ENCODE measurements at regions not wholly inside any gene's neighbourhood (a gene's known extent, or its start where the extent isn't known, plus 50 kb on each side); places are given as distances from the start of the nearest gene placed in this dataset.
"Not testable (repeated sequence)": the region's sequence is repeated elsewhere in the genome, so short reads cannot be mapped to it uniquely, and the experiment has no call there.

- no peak overlapping the region for H3K9ac ChIP-seq (ENCODE audit: low read depth, low read length)
- H3K4me1 ChIP-seq (ENCODE audit: insufficient read depth, low read length): no peaks in the 10 kb centered on the region
- WGBS: 89% methylated on average over 6 of the region's 6 CpGs
- no peak overlapping the region for H3K27ac ChIP-seq (ENCODE audit: low read depth, low read length)
- no peaks in the 10 kb centered on the region for H3K36me3 ChIP-seq (ENCODE audit: insufficient read depth, low read length)
- H3K9me3 ChIP-seq (ENCODE audit: insufficient read depth, low read depth, low read length): no peaks in the 10 kb centered on the region
- no peaks in the 10 kb centered on the region for H3K27me3 ChIP-seq (ENCODE audit: insufficient read depth, low read length)
- H3K4me3 ChIP-seq (ENCODE audit: low read length): no peak overlapping the region
These were observed 92.3 kb upstream of the BTG1 start for GRCh38 chr12:92237762-92238523.

- no peaks in the 10 kb centered on the region for H3K27me3 ChIP-seq (ENCODE audit: insufficient read depth, low read length)
- H3K4me1 ChIP-seq (ENCODE audit: insufficient read depth, low read length): no peaks in the 10 kb centered on the region
- H3K27ac ChIP-seq (ENCODE audit: low read depth, low read length): no peak overlapping the region
- no peak overlapping the region for H3K9ac ChIP-seq (ENCODE audit: low read depth, low read length)
- 98% methylated on average over 1 of the region's 1 CpG for WGBS
- no peaks in the 10 kb centered on the region for H3K9me3 ChIP-seq (ENCODE audit: insufficient read depth, low read depth, low read length)
- H3K4me3 ChIP-seq (ENCODE audit: low read length): no peak overlapping the region
- no peaks in the 10 kb centered on the region for H3K36me3 ChIP-seq (ENCODE audit: insufficient read depth, low read length)
These were observed 91.6 kb upstream of the BTG1 start for GRCh38 chr12:92237262-92237661.

GRCh38 chr12:92235703-92236472 is 90.2 kb upstream of the BTG1 start:
- WGBS: 93% methylated on average over 7 of the region's 7 CpGs
- no peaks in the 10 kb centered on the region for H3K36me3 ChIP-seq (ENCODE audit: insufficient read depth, low read length)
- no peak overlapping the region for H3K4me3 ChIP-seq (ENCODE audit: low read length)
- H3K27ac ChIP-seq (ENCODE audit: low read depth, low read length): no peak overlapping the region
- no peak overlapping the region for H3K9ac ChIP-seq (ENCODE audit: low read depth, low read length)
- no peaks in the 10 kb centered on the region for H3K27me3 ChIP-seq (ENCODE audit: insufficient read depth, low read length)
- no peaks in the 10 kb centered on the region for H3K4me1 ChIP-seq (ENCODE audit: insufficient read depth, low read length)
- H3K9me3 ChIP-seq (ENCODE audit: insufficient read depth, low read depth, low read length): no peaks in the 10 kb centered on the region

GRCh38 chr12:92234533-92234932 is 88.9 kb upstream of the BTG1 start:
- Histone ChIP-seq H3K36me3 (ENCODE audit: insufficient read depth, low read length) (no peaks in the 10 kb centered on the region), H3K9ac (ENCODE audit: low read depth, low read length) (no peak overlapping the region), H3K27ac (ENCODE audit: low read depth, low read length) (no peak overlapping the region), H3K4me3 (ENCODE audit: low read length) (no peak overlapping the region), H3K9me3 (ENCODE audit: insufficient read depth, low read depth, low read length) (no peaks in the 10 kb centered on the region), H3K27me3 (ENCODE audit: insufficient read depth, low read length) (no peaks in the 10 kb centered on the region), H3K4me1 (ENCODE audit: insufficient read depth, low read length) (no peaks in the 10 kb centered on the region)
- WGBS: 100% methylated on average over 1 of the region's 1 CpG

GRCh38 chr12:92233346-92234015 is 87.8 kb upstream of the BTG1 start:
- no peak overlapping the region for H3K9ac ChIP-seq (ENCODE audit: low read depth, low read length)
- no peaks in the 10 kb centered on the region for H3K9me3 ChIP-seq (ENCODE audit: insufficient read depth, low read depth, low read length)
- 94% methylated on average over 4 of the region's 5 CpGs for WGBS
- H3K4me3 ChIP-seq (ENCODE audit: low read length): no peak overlapping the region
- no peaks in the 10 kb centered on the region for H3K4me1 ChIP-seq (ENCODE audit: insufficient read depth, low read length)
- H3K27ac ChIP-seq (ENCODE audit: low read depth, low read length): no peak overlapping the region
- no peaks in the 10 kb centered on the region for H3K27me3 ChIP-seq (ENCODE audit: insufficient read depth, low read length)
- no peaks in the 10 kb centered on the region for H3K36me3 ChIP-seq (ENCODE audit: insufficient read depth, low read length)

- H3K36me3 ChIP-seq (ENCODE audit: insufficient read depth, low read length); H3K4me3 ChIP-seq (ENCODE audit: low read length); H3K27me3 ChIP-seq (ENCODE audit: insufficient read depth, low read length); H3K9ac ChIP-seq (ENCODE audit: low read depth, low read length); H3K27ac ChIP-seq (ENCODE audit: low read depth, low read length); H3K9me3 ChIP-seq (ENCODE audit: insufficient read depth, low read depth, low read length); H3K4me1 ChIP-seq (ENCODE audit: insufficient read depth, low read length): not testable (repeated sequence)
- WGBS: no CpG with 5 or more reads among the region's 2 CpGs
These were observed 86.8 kb upstream of the BTG1 start for GRCh38 chr12:92232371-92232932.

GRCh38 chr12:92231945-92232344 is 86.3 kb upstream of the BTG1 start:
- H3K9me3 ChIP-seq (ENCODE audit: insufficient read depth, low read depth, low read length); H3K27me3 ChIP-seq (ENCODE audit: insufficient read depth, low read length); H3K4me1 ChIP-seq (ENCODE audit: insufficient read depth, low read length); H3K9ac ChIP-seq (ENCODE audit: low read depth, low read length); H3K27ac ChIP-seq (ENCODE audit: low read depth, low read length); H3K36me3 ChIP-seq (ENCODE audit: insufficient read depth, low read length); H3K4me3 ChIP-seq (ENCODE audit: low read length): not testable (repeated sequence)
- 100% methylated on average over 1 of the region's 3 CpGs for WGBS

GRCh38 chr12:92231532-92231931 is 85.9 kb upstream of the BTG1 start:
- not testable (repeated sequence) for H3K4me1 ChIP-seq (ENCODE audit: insufficient read depth, low read length); H3K9me3 ChIP-seq (ENCODE audit: insufficient read depth, low read depth, low read length); H3K27me3 ChIP-seq (ENCODE audit: insufficient read depth, low read length); H3K9ac ChIP-seq (ENCODE audit: low read depth, low read length); H3K27ac ChIP-seq (ENCODE audit: low read depth, low read length); H3K36me3 ChIP-seq (ENCODE audit: insufficient read depth, low read length); H3K4me3 ChIP-seq (ENCODE audit: low read length)
- WGBS: no CpG with 5 or more reads among the region's 2 CpGs

- Histone ChIP-seq H3K27me3 (ENCODE audit: insufficient read depth, low read length) (no peaks in the 10 kb centered on the region), H3K4me1 (ENCODE audit: insufficient read depth, low read length) (peaks cover 10% of the 10 kb centered on the region; the same call in 1 of the 2 replicates)
- WGBS: 98% methylated on average over 2 of the region's 2 CpGs
These were observed 83.7 kb upstream of the BTG1 start for GRCh38 chr12:92229381-92229780.

GRCh38 chr12:92226961-92227360 is 81.3 kb upstream of the BTG1 start:
- H3K4me3 ChIP-seq (ENCODE audit: low read length): no peak overlapping the region
- H3K9me3 ChIP-seq (ENCODE audit: insufficient read depth, low read depth, low read length): no peaks in the 10 kb centered on the region
- peaks cover 13% of the 10 kb centered on the region; the same call in 1 of the 2 replicates for H3K4me1 ChIP-seq (ENCODE audit: insufficient read depth, low read length)
- no peaks in the 10 kb centered on the region for H3K36me3 ChIP-seq (ENCODE audit: insufficient read depth, low read length)
- over 99% methylated on average over 3 of the region's 3 CpGs for WGBS
- H3K27ac ChIP-seq (ENCODE audit: low read depth, low read length): no peak overlapping the region
- no peaks in the 10 kb centered on the region for H3K27me3 ChIP-seq (ENCODE audit: insufficient read depth, low read length)
- H3K9ac ChIP-seq (ENCODE audit: low read depth, low read length): no peak overlapping the region

More at GRCh38 chr12:92229381-92229780, 83.7 kb upstream of the BTG1 start:
- H3K4me3 ChIP-seq (ENCODE audit: low read length): no peak overlapping the region
- H3K9ac ChIP-seq (ENCODE audit: low read depth, low read length): no peak overlapping the region
- H3K9me3 ChIP-seq (ENCODE audit: insufficient read depth, low read depth, low read length): no peaks in the 10 kb centered on the region
- no peak overlapping the region for H3K27ac ChIP-seq (ENCODE audit: low read depth, low read length)
- H3K36me3 ChIP-seq (ENCODE audit: insufficient read depth, low read length): no peaks in the 10 kb centered on the region

All from HUES64 (cell line).